Anterior cingulate cortex (tissue), 58 donors: ENCODE measurements at regions not wholly inside any gene's neighbourhood (a gene's known extent, or its start where the extent isn't known, plus 50 kb on each side); places are given as distances from the start of the nearest gene placed in this dataset.
"Not testable (repeated sequence)": the region's sequence is repeated elsewhere in the genome, so short reads cannot be mapped to it uniquely, and the experiment has no call there.

ENCODE experiments used
- DNase-seq, 58 donors: peaks; one replicate each; lab custom pipeline; 2025; lab: John Stamatoyannopoulos, UW

GRCh38 chr12:74204236-74204635 is 333.4 kb upstream of the ATXN7L3B start:
- DNase-seq: no peak

- no peak for DNase-seq
Measured at GRCh38 chr12:74227846-74228545, 309.6 kb upstream of the ATXN7L3B start.

GRCh38 chr12:74229671-74230070 is 308.0 kb upstream of the ATXN7L3B start:
- DNase-seq: no peak

GRCh38 chr12:74235342-74235741 is 302.3 kb upstream of the ATXN7L3B start:
- DNase-seq: no peak

DNA sequence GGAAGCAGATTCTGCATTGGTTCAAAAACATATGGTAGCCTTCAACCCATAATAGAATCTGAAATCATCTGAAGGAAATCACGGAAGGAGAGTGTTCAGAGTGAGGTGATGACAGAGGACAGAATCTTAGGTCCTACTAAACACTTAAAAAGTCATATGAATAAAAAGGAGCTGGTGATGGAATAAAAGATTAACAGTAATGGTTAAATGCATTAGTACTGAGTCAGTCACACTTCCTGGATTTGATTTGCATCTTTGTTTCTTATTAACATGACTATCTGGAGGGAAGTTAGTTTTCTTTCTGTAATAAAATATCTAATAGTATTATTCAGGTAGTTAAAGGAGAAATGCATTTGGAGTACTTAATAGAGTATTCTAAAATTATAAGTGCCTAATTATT is 296.3 kb upstream of the ATXN7L3B start:
- no peak for DNase-seq

DNA sequence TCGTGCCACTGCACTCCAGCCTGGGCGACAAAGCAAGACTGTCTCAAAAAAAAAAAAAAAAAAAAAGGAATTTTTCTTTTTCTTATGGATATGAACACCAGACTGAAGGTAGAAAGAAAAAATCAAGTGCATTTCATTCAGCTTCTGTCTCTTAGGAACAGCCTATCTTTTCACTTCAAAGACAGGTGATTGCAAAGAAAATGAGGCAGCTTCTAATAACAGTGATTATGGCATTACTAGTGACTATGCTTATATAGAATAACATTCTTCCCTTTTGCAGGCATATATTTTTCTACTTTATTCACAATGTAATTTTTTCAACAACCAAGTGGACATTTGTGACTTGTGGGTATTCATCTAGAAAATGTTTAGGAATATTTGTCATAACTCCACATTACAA is 295.5 kb upstream of the ATXN7L3B start:
- DNase-seq: no peak

DNA sequence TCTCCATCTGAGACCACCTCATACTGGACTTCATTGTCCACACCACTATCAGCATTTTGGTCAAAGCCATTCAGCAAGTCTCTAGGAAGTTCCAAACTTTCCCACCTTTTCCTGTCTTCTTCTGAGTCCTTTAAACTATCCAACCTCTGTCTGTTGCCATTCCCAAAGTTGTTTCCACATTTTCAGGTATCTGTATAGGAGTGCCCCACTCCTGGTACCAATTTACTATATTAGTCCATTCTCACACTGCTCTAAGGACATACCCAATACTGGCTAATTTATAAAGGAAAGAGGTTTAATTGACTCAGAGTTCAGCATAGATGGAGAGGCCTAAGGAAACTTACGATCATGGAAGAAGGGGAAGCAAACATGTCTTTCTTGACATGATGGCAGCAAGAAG is 292.2 kb upstream of the ATXN7L3B start:
- no peak for DNase-seq

- DNase-seq: no peak
Measured at GRCh38 chr12:74250891-74251290, 286.7 kb upstream of the ATXN7L3B start.

DNA sequence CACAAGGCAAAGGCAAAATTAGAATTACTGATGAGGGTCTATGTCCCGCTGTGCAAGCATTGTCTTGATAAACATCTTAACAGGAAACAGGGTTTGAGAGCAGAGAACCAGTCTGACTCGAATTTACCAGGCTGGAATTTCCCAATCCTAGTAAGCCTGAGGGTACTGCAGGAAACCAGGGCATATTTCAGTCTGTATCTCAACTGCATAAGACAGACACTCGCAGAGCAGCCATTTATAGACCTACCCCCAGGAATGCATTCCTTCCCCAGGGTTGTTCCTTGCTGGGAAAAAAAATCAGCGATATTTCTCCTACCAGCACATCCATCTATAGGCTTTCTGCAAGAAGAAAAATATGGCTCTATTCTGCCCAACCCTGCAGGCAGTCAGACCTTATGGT is 283.8 kb upstream of the ATXN7L3B start:
- DNase-seq: not testable (repeated sequence)

DNA sequence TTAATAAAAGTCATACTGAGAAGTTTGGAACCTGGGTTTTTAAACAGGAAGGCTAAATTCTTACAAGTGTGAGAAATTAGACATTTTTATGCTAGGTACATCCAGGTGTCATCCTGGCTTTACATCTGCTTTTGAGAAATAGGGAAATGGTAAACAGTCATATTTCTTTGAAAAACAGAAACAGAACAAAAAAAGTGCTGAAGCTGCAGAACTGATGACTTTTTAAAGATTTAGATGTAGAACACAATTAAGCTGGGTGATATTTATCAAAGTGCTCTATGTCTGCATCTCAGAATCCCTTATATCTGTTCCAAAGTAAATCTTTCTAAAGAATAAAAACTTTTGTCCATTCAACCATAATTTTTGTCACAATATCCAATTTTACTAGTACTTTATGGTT is 282.9 kb upstream of the ATXN7L3B start:
- no peak for DNase-seq

- no peak for DNase-seq
Measured at GRCh38 chr12:74259199-74259598, 278.4 kb upstream of the ATXN7L3B start.

DNA sequence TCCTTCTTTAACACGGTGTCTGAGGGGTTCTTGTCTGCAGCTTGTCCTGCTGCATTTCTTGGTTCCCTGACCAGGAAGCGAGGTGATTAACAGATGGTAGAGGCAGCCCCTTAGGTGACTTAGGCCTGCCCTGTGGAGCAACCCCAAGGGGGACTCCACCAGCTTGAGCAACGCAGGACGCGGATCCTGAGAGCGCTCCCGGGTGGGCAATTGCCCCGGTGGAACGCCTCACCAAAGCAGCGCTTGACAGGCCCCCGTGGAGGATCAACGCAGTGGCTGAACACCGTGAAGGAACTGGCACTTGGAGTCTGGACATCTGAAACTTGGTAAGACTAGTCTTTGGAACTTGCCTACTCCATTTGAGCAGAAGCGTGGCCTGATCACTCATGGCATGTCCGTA is 272.9 kb upstream of the ATXN7L3B start:
- DNase-seq: no peak

- DNase-seq: not testable (repeated sequence)
Measured at GRCh38 chr12:74269355-74269754, 268.3 kb upstream of the ATXN7L3B start.

DNA sequence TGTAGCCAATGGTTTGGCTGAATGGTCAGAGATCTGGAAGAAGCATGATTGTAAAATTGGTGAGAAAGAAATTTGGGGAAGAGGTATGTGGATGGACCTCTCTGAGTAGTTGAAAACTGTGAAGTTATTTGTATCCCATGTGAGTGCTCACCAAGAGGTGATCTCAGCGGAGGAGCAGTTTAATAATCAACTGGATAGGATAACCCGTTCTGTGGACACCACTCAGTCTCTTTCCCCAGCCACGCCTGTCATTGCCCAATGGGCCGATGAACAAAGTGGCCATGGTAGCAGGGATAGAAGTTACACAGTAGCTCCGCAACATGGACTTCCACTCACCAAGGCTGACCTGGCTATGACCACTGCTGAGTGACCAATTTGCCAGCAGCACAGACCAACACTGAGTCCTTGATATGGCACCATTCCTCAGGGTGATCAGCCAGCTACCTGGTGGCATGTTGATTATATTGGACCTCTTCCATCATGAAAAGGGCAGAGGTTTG is 257.4 kb upstream of the ATXN7L3B start:
- DNase-seq: no peak

GRCh38 chr12:74281401-74282180 is 256.0 kb upstream of the ATXN7L3B start:
- DNase-seq: not testable (repeated sequence)

DNA sequence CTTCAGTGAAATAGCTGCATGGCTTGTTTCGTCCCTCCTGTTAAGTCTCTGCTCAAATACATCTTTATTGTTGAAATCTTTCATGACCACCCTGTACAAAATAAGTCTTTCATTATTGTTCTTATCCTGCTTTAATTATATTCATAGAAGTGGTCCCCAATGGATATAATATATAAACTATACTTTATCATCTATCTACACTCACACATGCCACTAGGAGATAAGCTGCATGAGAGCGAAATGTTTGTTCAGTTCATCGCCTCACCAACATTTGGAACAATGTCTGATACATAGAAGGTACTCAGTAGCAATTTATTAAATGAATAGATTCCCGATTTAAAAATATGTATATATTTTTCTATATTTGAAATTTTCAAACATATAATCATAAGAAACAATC is 254.0 kb upstream of the ATXN7L3B start:
- no peak for DNase-seq

DNA sequence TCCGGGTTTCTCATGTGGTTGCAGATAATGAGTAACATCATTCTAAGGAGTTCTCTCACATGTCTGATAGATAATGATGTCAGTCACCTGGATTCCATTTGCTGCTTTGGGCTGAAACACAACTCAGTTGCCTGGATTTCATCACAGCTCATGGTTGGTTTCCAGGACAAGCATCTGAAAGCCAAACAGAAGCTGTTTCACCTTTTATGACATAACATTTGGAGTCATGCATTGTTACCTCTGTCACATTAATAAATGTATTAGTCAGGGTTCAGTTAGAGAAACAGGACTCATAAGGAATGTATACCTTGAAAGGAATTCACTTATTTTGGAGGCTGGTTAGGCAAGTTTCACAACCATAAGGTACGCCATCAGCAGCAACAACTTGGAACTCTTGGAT is 251.9 kb upstream of the ATXN7L3B start:
- no peak for DNase-seq

DNA sequence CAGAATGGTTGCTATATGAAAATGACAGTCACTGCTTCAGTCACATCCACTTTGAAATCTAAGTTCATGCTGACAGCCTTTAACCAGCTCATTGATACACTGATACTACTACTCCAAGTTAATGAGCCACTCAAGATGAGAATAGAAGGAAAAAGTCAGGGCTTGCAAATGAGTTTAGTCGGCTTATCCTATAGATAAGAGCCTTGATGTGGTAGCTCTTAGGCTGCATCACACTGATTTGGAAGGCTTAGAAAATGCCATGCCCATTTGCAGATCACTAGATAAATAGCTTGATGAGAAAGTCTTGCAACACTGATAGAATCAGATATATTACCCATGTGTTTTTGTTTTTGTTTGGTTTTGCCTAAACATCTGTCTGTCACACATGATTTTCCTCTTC is 251.4 kb upstream of the ATXN7L3B start:
- no peak for DNase-seq

DNA sequence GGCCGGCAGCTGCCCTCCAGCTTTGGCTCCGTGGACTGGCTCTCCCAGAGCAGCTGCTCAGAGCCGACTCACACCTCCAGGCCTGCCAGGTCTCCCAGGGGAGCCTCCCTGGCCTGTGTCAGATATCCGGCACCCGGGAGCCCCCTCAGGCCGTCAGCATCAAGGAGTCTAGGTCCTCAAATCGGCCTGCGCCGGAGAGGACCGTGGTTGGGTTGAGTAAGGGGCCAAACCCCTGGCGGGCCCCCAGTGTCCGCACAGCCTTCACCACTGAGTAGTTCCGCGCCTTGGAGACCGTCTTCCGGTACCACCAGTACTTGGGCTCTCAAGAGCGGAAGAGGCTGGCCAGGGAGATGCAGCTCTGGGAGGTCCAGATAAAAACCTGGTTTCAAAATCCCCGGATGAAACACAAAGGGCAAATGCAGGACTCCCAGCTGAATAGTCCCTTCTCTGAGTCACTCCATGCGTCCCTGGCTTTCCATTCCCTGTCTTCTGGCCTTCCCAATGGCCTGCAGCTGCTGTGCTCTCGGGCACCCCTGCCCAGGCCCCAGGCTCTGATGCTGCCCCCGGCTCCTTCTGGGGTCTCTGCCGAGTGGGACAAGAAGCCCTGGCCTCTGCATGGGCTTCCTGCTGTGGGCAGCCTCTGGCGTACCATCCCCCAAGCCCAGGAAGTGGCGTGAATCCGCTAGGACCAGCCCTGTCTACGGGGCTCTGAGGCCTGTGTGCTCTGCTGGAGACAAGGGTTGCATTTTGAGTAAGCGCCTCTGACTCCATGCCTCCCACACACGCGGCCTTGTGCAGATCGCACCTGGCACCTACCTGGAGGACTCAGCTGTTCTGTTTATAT is 245.1 kb upstream of the ATXN7L3B start:
- DNase-seq: no peak

GRCh38 chr12:74293689-74294131 is 243.9 kb upstream of the ATXN7L3B start:
- no peak for DNase-seq

DNA sequence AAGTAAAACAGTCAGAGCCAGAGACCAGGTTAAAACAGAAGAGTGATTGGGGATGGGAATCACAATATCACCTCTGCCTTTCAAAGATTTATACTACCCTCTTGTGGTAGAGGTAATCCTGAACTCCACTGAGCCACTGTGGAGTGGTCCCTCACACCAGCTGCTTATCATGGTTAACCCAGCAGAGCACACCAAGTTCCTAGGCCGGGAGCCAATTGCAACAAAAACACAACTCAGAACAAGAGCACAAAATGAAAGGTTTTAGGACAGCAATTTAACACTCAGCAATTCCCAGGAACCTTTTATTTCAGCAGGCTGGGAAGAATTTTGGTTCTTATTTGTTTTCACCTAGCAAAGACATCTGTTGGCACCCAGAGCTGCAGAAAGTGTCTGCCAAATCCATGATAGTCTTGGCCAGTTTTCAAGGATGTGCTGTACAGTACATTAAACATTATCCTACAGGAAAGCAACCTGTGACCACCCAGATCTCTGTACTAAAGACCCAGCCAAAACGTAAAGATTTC is 220.5 kb upstream of the ATXN7L3B start:
- peak in 27 of 58 donors; percentile 3 to 89 (median 25) for DNase-seq
